22Rv1 (cell line): ENCODE measurements at regions not wholly inside any gene's neighbourhood (a gene's known extent, or its start where the extent isn't known, plus 50 kb on each side); places are given as distances from the start of the nearest gene placed in this dataset.

Experiments used
- H3K27ac ChIP-seq: fragments of 450-650 bp; 2 replicates; pipeline ENCODE4 v1.5.1; 2017
- CTCF ChIP-seq: fragments of 450-650 bp; IDR thresholded peaks from 2 replicates; pipeline ENCODE4 v1.5.1; 2017; ENCODE audit warnings: mild to moderate bottlenecking
- ZFX ChIP-seq: fragments of 450-650 bp; IDR thresholded peaks from 2 replicates; pipeline ENCODE4 v1.6.1; 2017; ENCODE audit warnings: antibody characterized with exemption, borderline replicate concordance

- no peak overlapping the region for H3K27ac ChIP-seq
- TF ChIP-seq ZFX = no peak
- TF ChIP-seq CTCF = no peak
Measured at GRCh38 chr7:136138991-136139390, 161.8 kb upstream of the MTPN start.

DNA sequence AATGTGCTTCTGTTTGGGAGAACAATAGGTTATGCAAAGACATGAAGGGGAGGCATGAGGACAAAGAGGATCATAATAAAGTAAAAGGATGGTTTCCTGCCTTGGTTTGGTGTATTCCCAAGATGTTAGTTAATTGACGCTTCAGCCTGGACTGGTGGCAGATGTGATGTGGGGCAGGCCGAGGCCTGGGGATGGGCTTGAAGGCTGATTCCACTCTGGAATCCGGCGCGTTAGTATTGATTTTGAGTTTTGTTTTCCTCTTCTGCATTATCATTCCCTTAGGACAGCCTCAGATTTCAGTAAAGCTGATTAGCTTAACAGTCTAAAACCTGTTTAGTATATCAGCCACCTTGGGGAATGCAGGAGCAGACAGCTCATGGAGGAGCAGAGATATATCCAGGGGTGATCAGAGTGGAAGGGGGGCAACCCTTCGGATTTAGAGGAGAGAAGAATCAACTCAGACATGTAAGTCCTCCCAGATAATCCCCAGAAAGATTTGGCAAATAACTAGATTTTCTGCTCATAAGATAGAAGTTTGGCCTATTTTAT, 159.8 kb upstream of the MTPN start:
- no peak for TF ChIP-seq ZFX
- no peak for TF ChIP-seq CTCF
- H3K27ac ChIP-seq = no peak overlapping the region

DNA sequence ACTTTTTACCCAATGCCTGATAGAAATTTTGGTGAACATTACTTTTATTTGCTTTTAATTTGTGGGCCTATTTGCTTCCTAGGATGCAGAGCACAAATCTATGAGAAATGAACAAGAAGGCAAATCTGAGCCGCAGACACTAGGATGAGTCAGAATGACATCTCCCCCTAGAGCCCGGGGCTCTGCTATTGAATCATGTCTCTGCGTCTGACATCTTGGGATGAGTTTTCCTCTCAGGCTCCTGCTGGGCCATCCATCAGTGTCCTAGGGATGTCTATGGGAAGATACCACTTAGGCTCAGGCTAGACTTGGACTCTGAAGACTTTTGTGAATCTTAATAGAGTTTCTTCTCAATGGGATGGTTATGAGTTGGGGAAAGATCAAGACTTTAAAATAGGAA, 157.3 kb upstream of the MTPN start:
- H3K27ac ChIP-seq = no peak overlapping the region
- TF ChIP-seq ZFX = no peak
- TF ChIP-seq CTCF = no peak

DNA sequence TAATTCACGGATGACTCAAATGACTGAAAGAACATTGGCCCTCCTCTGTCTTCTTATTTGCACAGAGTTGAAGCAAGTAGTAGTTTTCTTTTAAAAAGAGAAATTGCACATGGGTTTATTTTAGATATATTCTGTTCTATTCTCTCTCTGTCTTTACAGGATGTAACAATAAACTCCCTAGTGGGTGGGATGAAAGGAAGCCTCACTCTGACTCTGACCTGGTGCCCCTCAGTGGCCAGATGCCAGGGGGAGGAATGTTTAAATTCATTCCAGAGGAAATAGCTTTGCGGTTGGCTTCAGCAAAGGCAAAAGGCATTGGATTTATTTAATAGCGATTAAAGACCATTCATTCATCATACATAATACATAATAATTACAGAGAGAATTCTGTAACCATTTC, 156.4 kb upstream of the MTPN start:
- no peak overlapping the region for H3K27ac ChIP-seq
- no peak for TF ChIP-seq CTCF
- no peak for TF ChIP-seq ZFX

- H3K27ac ChIP-seq = no peak overlapping the region
- no peak for TF ChIP-seq CTCF
- no peak for TF ChIP-seq ZFX
Measured at GRCh38 chr7:136131304-136131630, 154.1 kb upstream of the MTPN start.

DNA sequence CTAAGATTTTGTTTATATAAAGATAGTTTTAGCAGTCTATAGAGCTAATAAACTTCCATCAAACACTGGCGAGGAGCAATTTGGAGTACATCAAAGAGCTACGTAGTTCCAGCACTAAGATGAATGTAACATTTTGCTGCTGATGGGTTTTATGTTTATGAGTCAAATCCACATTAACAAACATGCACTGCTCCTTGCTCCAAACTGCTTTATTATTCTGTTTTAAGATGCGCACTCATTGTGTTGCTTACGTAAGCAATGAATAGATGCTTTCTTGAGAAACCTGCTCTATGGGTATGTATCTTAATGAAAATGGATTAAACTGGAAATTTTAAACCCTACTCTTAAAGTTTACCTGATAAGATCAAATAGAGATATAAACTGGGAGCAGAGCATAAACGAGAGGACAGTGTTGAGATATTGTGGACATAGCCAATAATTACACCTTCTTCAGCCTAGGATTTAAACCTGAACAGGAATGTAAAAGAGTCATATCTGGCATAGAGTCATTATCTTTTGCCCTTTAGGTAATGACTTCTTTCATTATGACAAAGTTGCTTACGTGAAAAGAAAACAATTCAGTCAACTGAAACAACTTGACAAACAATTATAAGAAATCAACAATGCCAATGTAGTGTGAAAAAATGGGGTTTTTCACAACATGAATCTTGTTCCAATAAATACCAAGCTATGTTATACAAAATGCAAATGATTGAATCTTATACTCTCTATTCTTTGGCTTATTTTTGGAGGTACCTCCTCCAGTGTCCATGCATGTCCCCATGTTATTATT, 153.5 kb upstream of the MTPN start:
- TF ChIP-seq ZFX (no peak), CTCF (no peak)

GRCh38 chr7:136128050-136128449, 150.9 kb upstream of the MTPN start:
- no peak overlapping the region for H3K27ac ChIP-seq
- TF ChIP-seq ZFX (no peak), CTCF (no peak)

More for the DNA sequence above, 153.5 kb upstream of the MTPN start:
- H3K27ac ChIP-seq = no peak overlapping the region
